Esophagus (tissue), 2 donors: ENCODE measurements at regions not wholly inside any gene's neighbourhood (a gene's known extent, or its start where the extent isn't known, plus 50 kb on each side); places are given as distances from the start of the nearest gene placed in this dataset.

Experiments
- H3K27ac ChIP-seq, 2 donors: one replicate each; pipeline ENCODE4 v1.5.1; 2013; ENCODE audit warnings: low read depth in 2 of 2, mild to moderate bottlenecking in 2 of 2, inconsistent platforms in 1 of 2, low read length in 1 of 2, moderate library complexity in 1 of 2
- H3K27me3 ChIP-seq, 2 donors: one replicate each; pipeline ENCODE4 v1.6.1; 2013; ENCODE audit warnings: low read length in 2 of 2, control low read depth in 1 of 2, mild to moderate bottlenecking in 1 of 2; ENCODE audit not compliant: insufficient read depth in 2 of 2, control insufficient read depth in 1 of 2
- H3K36me3 ChIP-seq, 2 donors: one replicate each; pipeline ENCODE4 v1.6.1; 2013; ENCODE audit warnings: low read length in 1 of 2; ENCODE audit not compliant: control insufficient read depth in 2 of 2, insufficient read depth in 2 of 2
- H3K4me1 ChIP-seq, 2 donors: one replicate each; pipeline ENCODE4 v1.6.1; 2013; ENCODE audit warnings: low read length in 1 of 2; ENCODE audit not compliant: control insufficient read depth in 2 of 2, insufficient read depth in 2 of 2
- H3K4me3 ChIP-seq, 2 donors: one replicate each; pipeline ENCODE4 v1.5.1; 2013; ENCODE audit warnings: low read length in 2 of 2, mild to moderate bottlenecking in 2 of 2, low read depth in 1 of 2, moderate library complexity in 1 of 2
- H3K9me3 ChIP-seq, 2 donors: one replicate each; pipeline ENCODE4 v1.6.1; 2013; ENCODE audit warnings: mild to moderate bottlenecking in 2 of 2, low read depth in 1 of 2, low read length in 1 of 2, moderate library complexity in 1 of 2; ENCODE audit not compliant: control insufficient read depth in 2 of 2, insufficient read depth in 1 of 2
- WGBS, 2 donors: extraction: QIAGEN DNeasy Blood & Tissue Kit; methylation state at CpG; one replicate each; pipeline ENCODE4 v1.1.7; 2013; 5-methylcytosine and 5-hydroxymethylcytosine counted together
- donor health status: healthy with polysubstance abuse.
- donor health status: Bipolar disorder and iron deficiency.

- WGBS, 2 donors = 74 to 87% methylated on average over 2 of the region's 2 CpGs
- H3K27me3 ChIP-seq = no peaks in the 10 kb centered on the region
- no peaks in the 10 kb centered on the region for H3K9me3 ChIP-seq
- peaks cover 2 to 3% of the 10 kb centered on the region in 2 donors for H3K36me3 ChIP-seq
- no peak overlapping the region for H3K27ac ChIP-seq
- peaks cover 0 to 2% of the 10 kb centered on the region in 2 donors for H3K4me1 ChIP-seq
- H3K4me3 ChIP-seq = no peak overlapping the region
These were observed 167.3 kb downstream of the HAUS1 start for GRCh38 chr18:46271488-46271887.

- Histone ChIP-seq H3K4me1 (peaks cover 0 to 2% of the 10 kb centered on the region in 2 donors), H3K36me3 (peaks cover 0 to 3% of the 10 kb centered on the region in 2 donors), H3K9me3 (no peaks in the 10 kb centered on the region), H3K27me3 (no peaks in the 10 kb centered on the region), H3K27ac (no peak overlapping the region), H3K4me3 (no peak overlapping the region)
- 62 to 73% methylated on average over 1 of the region's 1 CpG for WGBS, 2 donors
These were observed 169.7 kb downstream of the HAUS1 start for GRCh38 chr18:46273861-46274260.

GRCh38 chr18:46274266-46274665 lies 170.1 kb downstream of the HAUS1 start:
- peaks cover 0 to 2% of the 10 kb centered on the region in 2 donors for H3K4me1 ChIP-seq

GRCh38 chr18:46275370-46275769 lies 171.2 kb downstream of the HAUS1 start:
- H3K9me3 ChIP-seq = no peaks in the 10 kb centered on the region
- no peak overlapping the region for H3K27ac ChIP-seq
- peaks cover 0 to 2% of the 10 kb centered on the region in 2 donors for H3K4me1 ChIP-seq
- H3K4me3 ChIP-seq = no peak overlapping the region
- 72 to 73% methylated on average over 4 of the region's 4 CpGs for WGBS, 2 donors
- no peaks in the 10 kb centered on the region for H3K27me3 ChIP-seq
- H3K36me3 ChIP-seq = no peaks in the 10 kb centered on the region

More at GRCh38 chr18:46274266-46274665, 170.1 kb downstream of the HAUS1 start:
- Histone ChIP-seq H3K4me3 (no peak overlapping the region), H3K27ac (no peak overlapping the region), H3K27me3 (no peaks in the 10 kb centered on the region), H3K36me3 (no peaks in the 10 kb centered on the region), H3K9me3 (no peaks in the 10 kb centered on the region)
- WGBS, 2 donors = 67 to 79% methylated on average over 1 of the region's 1 CpG

GRCh38 chr18:46276748-46277147 lies 172.6 kb downstream of the HAUS1 start:
- no peaks in the 10 kb centered on the region for H3K9me3 ChIP-seq
- H3K4me1 ChIP-seq = peaks cover 0 to 2% of the 10 kb centered on the region in 2 donors
- H3K27me3 ChIP-seq = no peaks in the 10 kb centered on the region
- WGBS, 2 donors = 84 to 87% methylated on average over 3 of the region's 3 CpGs
- H3K4me3 ChIP-seq = no peak overlapping the region
- no peak overlapping the region for H3K27ac ChIP-seq
- H3K36me3 ChIP-seq = no peaks in the 10 kb centered on the region

- Histone ChIP-seq H3K4me1 (peaks cover 0 to 2% of the 10 kb centered on the region in 2 donors), H3K4me3 (no peak overlapping the region), H3K36me3 (no peaks in the 10 kb centered on the region), H3K27ac (no peak overlapping the region), H3K27me3 (no peaks in the 10 kb centered on the region), H3K9me3 (no peaks in the 10 kb centered on the region)
- WGBS, 2 donors = 35 to 50% methylated on average over 10 of the region's 10 CpGs
These were observed 174.6 kb downstream of the HAUS1 start for GRCh38 chr18:46278481-46279465.

- H3K9me3 ChIP-seq = no peaks in the 10 kb centered on the region
- H3K4me1 ChIP-seq = peaks cover 0 to 2% of the 10 kb centered on the region in 2 donors
- 88 to 89% methylated on average over 6 of the region's 6 CpGs for WGBS, 2 donors
- no peaks in the 10 kb centered on the region for H3K36me3 ChIP-seq
- H3K4me3 ChIP-seq = no peak overlapping the region
- H3K27ac ChIP-seq = no peak overlapping the region
- H3K27me3 ChIP-seq = no peaks in the 10 kb centered on the region
These were observed 175.5 kb downstream of the HAUS1 start for GRCh38 chr18:46279673-46280072.

GRCh38 chr18:46281185-46282176 lies 177.3 kb downstream of the HAUS1 start:
- 56 to 60% methylated on average over 15 of the region's 15 CpGs for WGBS, 2 donors
- H3K27me3 ChIP-seq = no peaks in the 10 kb centered on the region
- H3K27ac ChIP-seq = no peak overlapping the region
- no peaks in the 10 kb centered on the region for H3K9me3 ChIP-seq
- H3K36me3 ChIP-seq = no peaks in the 10 kb centered on the region
- H3K4me1 ChIP-seq = no peaks in the 10 kb centered on the region
- no peak overlapping the region for H3K4me3 ChIP-seq

- H3K4me3 ChIP-seq = no peak overlapping the region
- H3K9me3 ChIP-seq = no peaks in the 10 kb centered on the region
- H3K27me3 ChIP-seq = no peaks in the 10 kb centered on the region
- no peak overlapping the region for H3K27ac ChIP-seq
- H3K36me3 ChIP-seq = no peaks in the 10 kb centered on the region
- WGBS, 2 donors = 92 to 94% methylated on average over 7 of the region's 7 CpGs
- no peaks in the 10 kb centered on the region for H3K4me1 ChIP-seq
These were observed 178.0 kb downstream of the HAUS1 start for GRCh38 chr18:46282177-46282570.
